OCI-LY7 (cell line): ENCODE measurements at regions not wholly inside any gene's neighbourhood (a gene's known extent, or its start where the extent isn't known, plus 50 kb on each side); places are given as distances from the start of the nearest gene placed in this dataset.

Experiments
- BruUV-seq: library from RNA; stranded (reverse); fragments of 400-500 nt; replicated peaks from 2 replicates; lab custom pipeline; 2021; lab: Mats Ljungman, UMichigan
- CTCF ChIA-PET: fragments of 300-600 bp; sonication (Branson Sonifier 250); formaldehyde crosslinking; loops from one replicate; lab custom pipeline; 2022; ENCODE audit warnings: antibody characterized with exemption; ENCODE audit not compliant: unreplicated experiment; lab: Charles Lee
- POLR2A ChIA-PET: fragments of 300-600 bp; sonication (Branson Sonifier 250); formaldehyde crosslinking; loops from one replicate; lab custom pipeline; 2022; ENCODE audit warnings: antibody characterized with exemption; lab: Charles Lee
- DNase-seq: peaks from one replicate; pipeline ENCODE4 v3.0.0-alpha.2; 2015; ENCODE audit warnings: low spot score
- H2AFZ ChIP-seq: fragments of 200-600 bp; sonication (generic), shearing (Covaris generic); 2 replicates; pipeline ENCODE4 v1.6.1; 2014; ENCODE audit warnings: mild to moderate bottlenecking, antibody characterized with exemption, low read length, moderate library complexity
- H3K27ac ChIP-seq: fragments of 200-600 bp; sonication (generic); 2 replicates; pipeline ENCODE4 v1.5.1; 2014; ENCODE audit warnings: mixed run types, low read depth, mild to moderate bottlenecking, moderate library complexity, low read length, inconsistent platforms; ENCODE audit not compliant: poor library complexity, severe bottlenecking
- H3K36me3 ChIP-seq: fragments of 200-600 bp; sonication (generic); 2 replicates; pipeline ENCODE4 v1.6.1; 2014; ENCODE audit warnings: mild to moderate bottlenecking, antibody characterized with exemption, low read length, moderate library complexity, mixed read lengths; ENCODE audit not compliant: insufficient read depth
- H3K4me1 ChIP-seq: fragments of 200-600 bp; sonication (generic); 2 replicates; pipeline ENCODE4 v1.5.1; 2014; ENCODE audit warnings: mild to moderate bottlenecking, low read length; ENCODE audit not compliant: insufficient read depth, poor library complexity, severe bottlenecking
- H3K4me2 ChIP-seq: fragments of 200-600 bp; sonication (generic); 2 replicates; pipeline ENCODE4 v1.6.1; 2014; ENCODE audit warnings: mild to moderate bottlenecking, low read length
- H3K4me3 ChIP-seq: fragments of 200-600 bp; sonication (generic); 2 replicates; pipeline ENCODE4 v1.5.1; 2014; ENCODE audit warnings: mild to moderate bottlenecking, low read depth, low read length; ENCODE audit not compliant: poor library complexity, severe bottlenecking
- H3K79me2 ChIP-seq: fragments of 200-600 bp; sonication (generic); 2 replicates; pipeline ENCODE4 v1.6.1; 2016; ENCODE audit warnings: low read depth, mild to moderate bottlenecking, low read length, moderate library complexity, mixed read lengths; ENCODE audit not compliant: insufficient read depth
- H3K9me2 ChIP-seq: fragments of 200-600 bp; sonication (generic); 2 replicates; pipeline ENCODE4 v1.6.1; 2016; ENCODE audit warnings: mild to moderate bottlenecking, low read length, mixed read lengths; ENCODE audit not compliant: insufficient read depth
- H3K9me3 ChIP-seq: fragments of 200-600 bp; sonication (generic); 2 replicates; pipeline ENCODE4 v1.6.1; 2014; ENCODE audit warnings: mild to moderate bottlenecking, mixed run types, low read length, mixed read lengths
- H4K20me1 ChIP-seq: fragments of 200-600 bp; sonication (generic); 2 replicates; pipeline ENCODE4 v1.6.1; 2014; ENCODE audit warnings: mild to moderate bottlenecking, antibody characterized with exemption, low read length, moderate library complexity, mixed read lengths; ENCODE audit not compliant: insufficient read depth
- EZH2phosphoT487 ChIP-seq: fragments of 200-600 bp; sonication (generic); IDR thresholded peaks from 2 replicates; pipeline ENCODE4 v1.6.1; 2018; ENCODE audit warnings: low read depth, borderline replicate concordance, mild to moderate bottlenecking, mixed run types, antibody characterized with exemption, low read length, moderate library complexity, mixed read lengths
- intact Hi-C: fragments of 100-400 bp; cut with micrococcal nuclease; formaldehyde crosslinking; loops from one replicate; pipeline ENCODE4 v1.10.0; 2022; ENCODE audit not compliant: unreplicated experiment
- TF ChIP-seq, protein P1 (sequence below): fragments of 200-600 bp; sonication (generic); conservative IDR thresholded peaks from 2 replicates; pipeline ENCODE4 v1.5.1; 2014; ENCODE audit warnings: mild to moderate bottlenecking, antibody characterized with exemption, low read length, moderate library complexity, mixed read lengths

DNA sequence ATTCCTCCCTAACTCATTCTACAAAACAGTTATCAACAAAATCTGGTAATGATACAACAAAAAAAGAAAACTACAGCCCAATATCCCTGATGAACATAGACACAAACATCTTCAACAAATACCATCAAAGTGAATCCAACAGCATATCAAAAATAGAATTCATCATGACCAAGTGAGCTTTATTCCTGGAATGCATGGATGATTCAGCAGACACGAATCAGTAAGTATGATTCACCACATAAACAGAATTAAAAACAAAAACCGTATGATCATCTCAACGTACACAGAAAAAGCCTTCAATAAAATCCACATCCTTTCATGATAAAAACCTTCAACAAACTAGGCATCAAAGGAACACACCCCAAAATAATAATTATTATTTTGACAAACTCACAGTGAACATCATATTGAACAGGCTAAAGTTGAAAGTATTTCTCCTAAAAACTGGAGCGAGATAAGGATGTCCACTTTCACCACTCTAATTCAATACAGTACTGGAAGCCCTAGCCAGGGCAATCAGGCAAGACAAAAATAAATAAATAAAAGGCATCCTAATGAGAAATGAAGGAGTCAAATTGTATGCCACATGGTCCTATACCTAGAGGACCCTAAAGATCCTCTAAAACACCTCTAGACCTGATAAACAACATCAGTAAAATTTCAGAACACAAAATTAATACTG is 305.1 kb upstream of the RGMB start:
- no peak overlapping the region for H3K4me2 ChIP-seq
- no peaks in the 10 kb centered on the region for H3K36me3 ChIP-seq
- H3K4me3 ChIP-seq = no peak overlapping the region
- H3K9me2 ChIP-seq = no peaks in the 10 kb centered on the region
- H3K9me3 ChIP-seq = no peaks in the 10 kb centered on the region
- ChIA-PET POLR2A (interaction anchor here (0.6 kb wide), 1 partner anchor 329 kb away, joined by 6 read pairs; no protein-coding TSS in a partner anchor), CTCF (no interaction called here)
- no TSS peak for BruUV-seq
- intact Hi-C loops = no loop called here
- no peaks in the 10 kb centered on the region for H3K79me2 ChIP-seq
- TF ChIP-seq, protein P1, sequence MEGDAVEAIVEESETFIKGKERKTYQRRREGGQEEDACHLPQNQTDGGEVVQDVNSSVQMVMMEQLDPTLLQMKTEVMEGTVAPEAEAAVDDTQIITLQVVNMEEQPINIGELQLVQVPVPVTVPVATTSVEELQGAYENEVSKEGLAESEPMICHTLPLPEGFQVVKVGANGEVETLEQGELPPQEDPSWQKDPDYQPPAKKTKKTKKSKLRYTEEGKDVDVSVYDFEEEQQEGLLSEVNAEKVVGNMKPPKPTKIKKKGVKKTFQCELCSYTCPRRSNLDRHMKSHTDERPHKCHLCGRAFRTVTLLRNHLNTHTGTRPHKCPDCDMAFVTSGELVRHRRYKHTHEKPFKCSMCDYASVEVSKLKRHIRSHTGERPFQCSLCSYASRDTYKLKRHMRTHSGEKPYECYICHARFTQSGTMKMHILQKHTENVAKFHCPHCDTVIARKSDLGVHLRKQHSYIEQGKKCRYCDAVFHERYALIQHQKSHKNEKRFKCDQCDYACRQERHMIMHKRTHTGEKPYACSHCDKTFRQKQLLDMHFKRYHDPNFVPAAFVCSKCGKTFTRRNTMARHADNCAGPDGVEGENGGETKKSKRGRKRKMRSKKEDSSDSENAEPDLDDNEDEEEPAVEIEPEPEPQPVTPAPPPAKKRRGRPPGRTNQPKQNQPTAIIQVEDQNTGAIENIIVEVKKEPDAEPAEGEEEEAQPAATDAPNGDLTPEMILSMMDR = no peak
- TF ChIP-seq EZH2phosphoT487 = no peak
- H2AFZ ChIP-seq = no peak overlapping the region
- H3K27ac ChIP-seq = no peak overlapping the region
- H3K4me1 ChIP-seq = peaks cover 8% of the 10 kb centered on the region
- H4K20me1 ChIP-seq = no peaks in the 10 kb centered on the region
- no peak for DNase-seq

DNA sequence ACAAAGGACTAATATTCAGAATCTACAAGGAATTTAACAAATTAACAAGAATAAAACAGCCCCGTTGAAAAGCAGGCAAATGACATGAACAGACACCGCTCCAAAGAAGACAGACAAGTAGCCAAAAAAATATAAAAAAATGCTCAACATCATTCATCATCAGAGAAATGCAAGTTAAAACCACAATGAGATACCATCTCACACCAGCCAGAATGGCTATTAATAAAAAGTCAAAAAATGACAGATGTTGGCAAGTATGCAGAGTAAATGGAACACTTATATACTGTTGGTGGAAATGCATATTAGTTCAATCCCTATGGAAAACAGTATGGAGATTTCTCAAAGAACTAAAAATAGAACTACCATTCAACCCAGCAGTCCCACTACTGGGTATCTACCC is 302.7 kb upstream of the RGMB start:
- CTCF ChIA-PET = no interaction called here
- TF ChIP-seq, protein P1 = no peak
- no peak for TF ChIP-seq EZH2phosphoT487
- Histone ChIP-seq H3K4me3 (no peak overlapping the region), H3K36me3 (no peaks in the 10 kb centered on the region), H3K4me1 (no peaks in the 10 kb centered on the region), H3K4me2 (no peak overlapping the region), H3K79me2 (no peaks in the 10 kb centered on the region), H3K9me2 (no peaks in the 10 kb centered on the region), H3K9me3 (no peaks in the 10 kb centered on the region), H3K27ac (no peak overlapping the region), H2AFZ (no peak overlapping the region), H4K20me1 (no peaks in the 10 kb centered on the region)
- no TSS peak for BruUV-seq
- intact Hi-C loops = no loop called here
- POLR2A ChIA-PET = interaction anchor here (1.0 kb wide), 1 partner anchor 346 kb away, joined by 3 read pairs; no protein-coding TSS in a partner anchor
- no peak for DNase-seq

DNA sequence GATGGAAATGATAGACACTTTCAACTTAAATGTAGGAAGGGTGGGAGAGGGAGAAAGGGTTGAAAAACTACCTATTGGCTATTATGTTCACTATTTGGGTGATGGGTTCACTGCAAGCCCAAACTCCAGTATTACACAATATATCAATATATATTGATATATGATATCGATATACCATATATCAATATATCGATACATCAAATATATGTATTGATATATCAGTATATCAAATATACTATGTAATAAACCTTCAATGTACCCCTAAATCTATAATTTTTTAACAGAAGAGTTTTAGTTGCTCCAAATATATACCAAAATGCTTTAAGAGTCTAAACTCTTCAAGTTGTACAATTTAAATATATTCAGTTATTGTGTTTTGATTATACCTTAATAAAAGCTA is 302.0 kb upstream of the RGMB start:
- CTCF ChIA-PET = no interaction called here

More for the DNA sequence above, 302.0 kb upstream of the RGMB start:
- no peaks in the 10 kb centered on the region for H4K20me1 ChIP-seq
- H3K4me2 ChIP-seq = no peak overlapping the region
- no TSS peak for BruUV-seq
- no peaks in the 10 kb centered on the region for H3K36me3 ChIP-seq
- H3K4me1 ChIP-seq = no peaks in the 10 kb centered on the region
- DNase-seq = no peak
- intact Hi-C loops = no loop called here
- TF ChIP-seq, protein P1 = no peak
- TF ChIP-seq EZH2phosphoT487 = no peak
- H3K9me2 ChIP-seq = no peaks in the 10 kb centered on the region
- POLR2A ChIA-PET = interaction anchor here (0.5 to 1.0 kb wide), 2 partner anchors 346 to 778 kb away, joined by 3 to 5 read pairs; no protein-coding TSS in a partner anchor
- no peaks in the 10 kb centered on the region for H3K9me3 ChIP-seq
- H3K79me2 ChIP-seq = no peaks in the 10 kb centered on the region
- H3K4me3 ChIP-seq = no peak overlapping the region
- H3K27ac ChIP-seq = no peak overlapping the region
- no peak overlapping the region for H2AFZ ChIP-seq
